ENCODE measurements at regions not wholly inside any gene's neighbourhood (a gene's known extent, or its start where the extent isn't known, plus 50 kb on each side); places are given as distances from the start of the nearest gene placed in this dataset.
A peak's percentile ranks its signal among the peaks of the same experiment; 100 is the strongest.

DNA sequence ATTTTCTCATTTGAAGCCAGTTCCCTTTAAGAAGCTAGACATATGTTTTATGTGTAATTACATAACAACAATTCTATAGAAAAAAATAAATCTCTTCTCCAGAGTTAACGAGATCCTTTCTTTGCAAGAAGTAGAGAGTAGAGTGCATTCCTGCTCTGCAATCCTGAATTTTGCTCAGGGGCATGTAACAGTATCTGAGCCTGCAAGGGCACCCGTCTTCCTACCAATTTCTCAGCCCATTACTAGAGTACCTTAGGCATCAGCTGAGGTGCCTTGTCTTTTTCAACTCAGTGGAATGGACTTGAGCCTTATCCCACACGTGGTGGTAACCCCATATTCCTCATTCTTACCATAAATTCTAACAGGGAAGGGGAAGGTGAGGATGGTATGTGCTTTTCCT lies 205.9 kb downstream of the IKZF2 start:
- peak; percentile 52 for DNase-seq (ENCODE audit: low read depth, low spot score)

DNA sequence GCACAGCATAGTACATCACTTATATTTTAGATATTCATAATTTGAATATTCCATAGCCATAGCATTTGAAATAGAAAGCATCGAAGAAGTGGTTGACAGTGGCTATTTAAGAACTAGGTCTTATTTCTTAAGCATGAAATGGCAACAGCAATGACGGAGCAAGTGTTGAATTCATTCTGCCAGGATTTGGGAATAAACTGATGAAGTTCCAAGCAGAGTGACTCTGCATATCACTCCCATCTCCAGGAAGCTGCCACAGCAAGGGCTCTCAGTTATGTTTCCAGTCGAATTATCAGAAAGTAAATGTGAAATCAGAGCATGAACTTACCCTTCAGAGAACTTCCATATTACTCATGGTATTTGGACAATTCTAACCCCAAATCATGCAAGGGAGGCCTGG lies 208.1 kb downstream of the IKZF2 start:
- no peak for DNase-seq (ENCODE audit: low read depth, low spot score)

DNA sequence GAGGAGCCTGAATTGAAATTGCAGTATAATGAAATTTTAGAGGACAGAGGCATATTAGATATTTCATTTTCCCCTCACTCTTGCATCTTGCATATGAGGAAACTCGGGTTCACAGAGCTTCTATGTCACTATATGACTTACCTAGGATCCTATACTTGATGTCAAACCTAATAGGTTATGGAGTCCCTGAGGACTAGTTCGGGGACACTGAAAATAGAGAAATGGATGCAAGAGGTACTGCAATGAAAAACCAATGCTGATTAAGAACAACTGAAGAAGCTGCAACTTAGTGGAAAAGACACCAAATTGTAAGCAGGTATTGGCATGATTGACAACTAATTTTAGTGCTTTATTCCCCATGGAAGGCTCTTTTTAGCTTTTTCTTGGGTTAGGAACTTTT lies 210.1 kb downstream of the IKZF2 start:
- no peak for DNase-seq (ENCODE audit: low read depth, low spot score)

DNA sequence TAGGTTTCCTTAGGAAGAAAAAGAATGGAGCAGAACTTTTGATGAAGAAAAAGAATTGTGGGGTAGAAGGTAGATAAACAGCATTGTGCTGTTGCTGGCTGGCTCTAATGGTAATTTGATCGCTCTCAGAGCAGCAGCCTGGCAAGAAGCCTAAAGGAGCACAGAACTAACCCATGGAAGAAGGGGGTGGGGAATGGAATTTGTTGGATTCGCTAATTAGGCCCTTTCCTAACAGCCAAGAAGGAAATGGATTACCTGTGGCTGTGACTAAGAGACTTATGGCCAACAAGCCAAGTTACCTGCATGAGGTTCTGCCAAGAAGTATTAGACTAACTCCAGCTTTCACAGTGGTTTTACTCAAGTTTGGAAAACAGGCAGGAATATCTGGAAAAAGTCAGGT lies 210.6 kb downstream of the IKZF2 start:
- DNase-seq (ENCODE audit: low read depth, low spot score), result peak; percentile 87

DNA sequence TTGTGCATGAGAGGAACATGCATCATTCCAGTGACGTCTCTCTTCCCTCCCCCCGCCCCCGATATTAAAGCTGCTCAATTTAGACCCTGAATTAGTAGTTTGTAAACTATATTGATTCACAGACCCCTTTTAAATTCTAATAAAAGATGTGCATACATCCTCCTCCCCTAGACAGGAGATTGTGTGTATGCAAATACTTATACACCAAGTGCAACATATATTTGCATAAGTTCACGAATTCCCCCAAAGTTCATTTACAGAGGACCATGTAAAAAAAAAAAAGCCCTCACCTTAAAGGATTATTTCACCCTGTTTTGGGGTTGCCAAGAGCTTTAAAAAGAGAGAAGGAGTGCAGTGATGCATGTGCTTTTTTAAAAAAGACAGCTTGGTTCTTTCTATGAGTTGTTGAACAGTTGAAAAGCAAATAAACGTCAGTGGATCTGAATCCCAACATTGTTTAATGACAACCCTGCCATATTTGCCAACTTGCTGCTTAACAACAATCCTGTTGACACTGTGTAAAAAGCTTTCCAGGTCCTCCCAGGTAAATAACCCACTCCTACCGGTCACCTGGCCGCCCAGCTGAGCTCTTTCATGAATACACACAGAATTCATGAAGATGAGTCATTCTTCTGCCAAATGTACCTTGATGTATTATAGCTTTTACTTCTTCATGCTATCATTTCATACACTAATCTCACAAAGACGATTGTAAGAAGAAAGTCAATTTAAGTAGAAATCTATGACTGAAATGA lies 211.5 kb downstream of the IKZF2 start:
- no peak for DNase-seq (ENCODE audit: low read depth, low spot score)

DNA sequence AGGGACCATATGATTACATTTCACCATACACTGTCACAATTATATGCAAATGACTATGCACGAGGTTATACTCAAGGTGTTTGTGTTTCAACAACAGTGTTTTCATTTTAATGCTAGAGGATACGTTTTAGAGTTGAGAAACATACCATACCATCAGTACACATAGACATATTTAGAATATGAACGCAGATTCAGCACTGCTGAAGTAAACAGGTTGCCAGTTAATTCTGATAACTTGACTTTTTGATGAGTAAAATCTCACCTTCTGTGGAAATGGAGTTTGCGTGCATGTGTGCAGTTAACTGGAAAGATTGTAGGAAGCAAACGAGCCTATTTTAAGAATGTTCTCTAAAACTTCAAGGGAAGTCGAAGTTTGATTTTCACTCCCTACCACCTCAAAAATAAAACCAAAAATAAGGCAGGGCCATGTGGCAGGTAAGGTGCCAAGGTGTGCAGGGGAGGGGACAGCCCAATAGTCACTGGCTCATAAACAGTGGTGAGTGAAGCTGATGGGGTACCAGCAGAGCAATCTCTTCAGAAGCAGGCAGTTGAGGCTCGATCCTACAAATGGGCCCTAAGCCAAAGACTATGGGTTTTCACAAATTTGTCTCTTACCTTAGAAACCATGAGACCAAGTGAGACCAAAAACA lies 213.1 kb downstream of the IKZF2 start:
- no peak for DNase-seq (ENCODE audit: low read depth, low spot score)

DNA sequence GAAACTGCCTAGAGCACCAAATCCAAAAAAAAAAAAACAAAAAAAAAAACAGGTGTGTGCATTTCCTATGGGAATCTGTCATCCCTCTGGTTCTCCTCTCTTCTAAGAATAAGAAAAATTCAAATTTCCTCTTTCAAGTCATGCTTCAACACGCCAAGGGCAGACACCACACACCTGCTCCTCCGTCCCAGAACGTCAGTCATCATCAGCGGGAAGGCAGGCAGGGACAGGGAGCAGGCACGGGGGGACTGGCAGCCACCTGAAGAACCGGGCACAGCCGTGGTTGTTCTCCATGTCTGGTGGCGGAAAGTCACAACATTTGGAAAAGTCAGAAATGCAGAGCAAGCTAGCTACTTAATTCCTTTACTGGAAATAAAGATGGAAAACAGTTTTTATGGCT lies 214.8 kb downstream of the IKZF2 start:
- no peak for DNase-seq (ENCODE audit: low read depth, low spot score)

DNA sequence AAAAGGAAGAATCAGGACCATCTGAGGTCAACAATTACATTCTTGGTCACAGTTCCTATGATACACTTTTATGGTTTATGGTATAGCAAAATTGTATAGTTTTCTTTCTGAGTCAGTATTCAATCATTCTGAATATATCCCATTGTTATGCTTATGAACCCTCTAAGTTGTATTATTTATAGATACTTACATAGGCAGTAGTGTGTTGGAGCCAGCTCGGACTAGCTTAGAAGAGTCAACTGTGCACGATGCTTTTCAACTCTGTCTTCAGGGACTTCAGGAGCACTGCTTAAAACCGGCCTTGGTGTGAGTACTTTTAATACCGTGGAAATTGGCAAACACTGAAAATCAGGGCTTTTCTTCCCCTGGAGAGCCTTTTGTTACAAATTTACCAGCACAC lies 215.7 kb downstream of the IKZF2 start:
- DNase-seq (ENCODE audit: low read depth, low spot score), result no peak

DNA sequence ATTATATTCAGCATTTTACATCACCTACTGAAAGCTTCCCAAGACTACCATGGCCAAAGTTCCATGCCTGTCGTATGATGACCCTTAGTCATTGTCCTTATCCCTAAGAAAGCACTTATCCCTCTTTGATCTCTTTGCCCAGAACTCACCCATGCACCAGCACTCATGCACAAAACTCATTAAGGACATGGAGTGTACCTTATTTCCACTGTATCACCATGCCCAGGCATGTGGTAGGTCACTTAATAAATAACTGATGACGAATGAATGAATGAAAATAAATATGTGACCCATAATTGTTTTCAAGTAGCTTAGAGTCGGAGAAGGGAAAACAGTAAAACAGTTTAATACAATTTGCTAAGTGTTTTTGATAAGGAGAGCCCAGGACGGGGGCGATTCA lies 220.1 kb downstream of the IKZF2 start:
- DNase-seq (ENCODE audit: low read depth, low spot score), result no peak

DNA sequence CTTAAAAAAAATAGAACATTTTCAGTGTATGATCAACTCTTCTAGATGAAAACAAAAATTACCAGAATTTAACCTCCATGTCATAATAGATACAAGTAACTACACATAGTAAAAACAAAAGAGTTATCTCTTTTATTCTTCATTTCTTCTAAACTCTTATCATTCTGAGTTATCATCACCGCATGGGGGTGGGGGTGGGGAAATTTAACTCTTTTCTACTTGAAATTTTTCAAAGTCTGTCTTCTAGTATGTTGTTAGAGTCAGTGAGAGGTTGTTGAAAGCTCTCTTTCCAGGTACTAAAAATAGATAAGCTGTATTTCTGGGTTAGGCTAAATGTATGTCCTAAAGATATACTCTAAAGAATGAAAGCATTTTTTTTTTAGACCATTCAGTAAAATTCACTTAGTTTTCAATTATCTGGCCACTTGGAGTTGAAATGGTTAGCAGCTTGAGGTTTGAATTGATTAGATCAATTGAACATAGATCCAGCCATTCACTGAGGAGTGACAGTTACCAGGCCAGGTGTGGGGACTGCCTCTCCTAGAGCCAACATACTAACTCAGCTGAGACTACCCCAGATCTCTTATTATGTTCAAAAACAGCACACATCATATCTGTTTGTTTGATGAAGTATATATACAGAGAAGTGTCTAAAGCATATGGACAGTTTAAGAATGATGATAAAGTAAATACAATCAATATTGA lies 220.7 kb downstream of the IKZF2 start:
- no peak for DNase-seq (ENCODE audit: low read depth, low spot score)

DNA sequence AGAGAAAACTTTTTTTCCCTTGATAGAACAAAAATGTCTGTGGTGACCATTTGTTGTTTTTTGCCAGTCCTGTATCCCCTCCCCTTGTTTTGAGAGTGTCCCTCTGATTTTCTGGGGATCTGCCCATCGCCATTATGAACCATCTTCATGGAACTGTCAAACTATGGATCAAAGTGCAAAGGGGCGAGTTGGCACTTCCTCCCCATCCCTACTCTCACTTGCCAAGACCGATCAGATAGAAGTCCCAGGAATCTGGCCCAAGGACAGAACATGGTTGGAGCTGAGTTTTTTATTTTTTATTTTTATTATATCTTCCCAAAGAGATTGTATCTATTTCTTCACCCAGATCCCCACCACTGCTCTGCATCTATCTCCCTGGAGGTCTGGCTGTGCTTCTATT lies 221.4 kb downstream of the IKZF2 start:
- DNase-seq (ENCODE audit: low read depth, low spot score), result no peak

DNA sequence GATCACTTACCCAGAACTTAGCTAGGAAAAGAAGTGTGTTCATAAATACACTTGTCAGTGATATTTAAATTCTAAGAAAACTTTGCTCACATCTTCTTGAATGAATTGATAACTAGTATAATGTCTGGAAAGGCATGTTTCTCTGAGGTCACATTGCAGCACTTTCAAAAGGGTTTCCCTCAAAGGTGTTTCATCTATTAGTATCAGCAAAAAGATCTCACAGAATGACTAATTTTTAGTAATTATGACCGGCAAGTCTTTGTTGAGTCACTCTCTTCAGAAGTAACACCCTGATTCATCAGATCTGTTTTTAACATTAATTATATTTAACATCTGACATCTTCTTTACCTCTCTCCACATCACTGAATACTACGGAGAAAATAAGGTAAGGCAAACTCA lies 222.3 kb downstream of the IKZF2 start:
- no peak for DNase-seq (ENCODE audit: low read depth, low spot score)

DNA sequence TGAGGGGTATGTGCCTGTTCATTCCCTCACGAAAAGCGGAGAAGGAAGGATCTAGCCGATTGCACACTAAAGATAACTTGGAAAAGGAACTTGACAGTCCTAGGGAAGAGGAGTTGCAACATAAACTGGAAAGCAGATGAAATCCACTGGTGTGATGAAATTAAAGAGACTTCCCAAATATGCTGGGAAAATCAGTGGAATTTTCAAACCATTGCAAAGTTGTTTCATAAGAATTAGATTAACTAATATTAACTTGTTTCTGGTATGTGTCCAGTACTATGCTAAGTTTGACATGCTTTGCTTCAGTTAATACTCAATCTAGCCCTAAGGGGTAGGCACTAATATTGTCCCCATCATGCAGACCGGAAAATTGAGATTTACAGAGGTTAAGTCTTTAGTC lies 222.7 kb downstream of the IKZF2 start:
- DNase-seq (ENCODE audit: low read depth, low spot score), result no peak

DNA sequence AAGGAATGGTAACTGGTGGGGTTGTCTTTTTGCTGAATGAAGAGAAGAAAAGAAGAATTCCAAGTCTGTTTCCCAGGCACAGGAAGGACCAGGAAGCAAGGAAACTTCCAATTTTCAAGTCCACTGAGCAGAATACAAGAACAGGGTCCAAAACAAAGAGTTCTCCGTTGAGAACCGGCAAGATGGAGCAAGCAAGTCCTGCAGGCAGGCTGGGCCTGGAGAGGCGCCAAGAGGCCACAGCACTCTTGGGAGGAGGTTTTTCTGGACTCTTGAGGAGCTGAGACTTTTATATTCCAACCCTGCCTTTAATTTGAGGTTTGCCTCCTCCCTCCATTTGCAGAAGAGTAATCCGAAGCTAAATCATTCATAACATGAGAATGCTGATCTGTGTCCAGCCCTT lies 224.5 kb downstream of the IKZF2 start:
- no peak for DNase-seq (ENCODE audit: low read depth, low spot score)

DNA sequence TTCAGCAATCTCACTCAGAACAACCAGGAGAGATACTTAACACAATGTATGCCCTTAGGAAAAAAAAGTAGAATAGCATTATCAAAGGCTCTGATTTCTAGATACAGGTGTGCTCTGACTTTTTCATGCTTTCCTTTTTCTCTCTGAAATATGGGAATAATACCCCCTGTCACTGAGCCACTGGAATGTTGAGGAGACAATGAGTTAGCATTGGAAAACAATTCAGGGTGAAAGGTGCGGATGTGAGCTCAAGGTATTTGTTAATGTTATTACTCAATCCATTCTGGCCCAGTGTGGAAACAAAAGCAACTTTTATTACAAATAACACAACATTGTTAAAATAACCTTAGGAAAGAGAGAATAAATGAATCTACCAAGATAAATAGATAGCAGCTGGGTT lies 228.0 kb downstream of the IKZF2 start:
- DNase-seq (ENCODE audit: low read depth, low spot score), result no peak

DNA sequence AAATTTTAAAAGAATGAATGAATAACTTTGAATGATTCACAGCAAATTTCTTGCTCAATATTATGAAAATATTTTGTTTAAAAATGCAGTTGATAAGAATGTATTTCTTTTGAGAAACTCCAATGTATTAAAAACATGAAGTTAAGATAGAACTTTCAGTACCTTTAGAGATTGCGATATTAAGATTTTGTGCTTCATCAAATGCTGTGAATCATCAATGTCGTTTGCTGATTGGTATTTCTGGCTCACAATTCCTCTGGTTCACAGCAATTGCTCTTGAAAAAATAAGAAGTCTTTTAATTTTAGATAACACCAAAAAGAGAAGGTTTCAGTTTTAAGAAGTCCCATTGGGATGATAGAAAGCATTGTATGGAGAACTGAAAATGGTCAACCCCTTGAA lies 228.7 kb downstream of the IKZF2 start:
- DNase-seq (ENCODE audit: low read depth, low spot score), result no peak

DNA sequence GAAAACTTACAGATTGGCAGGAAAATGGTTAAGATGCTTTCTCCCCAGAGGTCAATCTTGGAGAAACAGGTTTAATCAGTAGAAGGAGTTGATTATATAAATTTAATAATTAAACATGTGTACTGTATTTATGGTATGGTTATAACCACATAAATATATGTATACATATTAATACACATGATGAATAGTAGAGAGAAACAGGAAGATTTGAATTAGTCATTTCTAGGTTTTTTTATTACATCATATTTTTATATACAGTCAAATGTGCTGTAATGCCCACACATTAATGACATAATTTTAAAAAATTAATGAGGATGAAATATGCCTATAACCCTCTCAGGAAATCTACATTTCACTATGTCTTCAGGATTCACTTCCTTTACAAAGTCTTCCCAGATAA lies 229.7 kb downstream of the IKZF2 start:
- DNase-seq (ENCODE audit: low read depth, low spot score), result no peak

DNA sequence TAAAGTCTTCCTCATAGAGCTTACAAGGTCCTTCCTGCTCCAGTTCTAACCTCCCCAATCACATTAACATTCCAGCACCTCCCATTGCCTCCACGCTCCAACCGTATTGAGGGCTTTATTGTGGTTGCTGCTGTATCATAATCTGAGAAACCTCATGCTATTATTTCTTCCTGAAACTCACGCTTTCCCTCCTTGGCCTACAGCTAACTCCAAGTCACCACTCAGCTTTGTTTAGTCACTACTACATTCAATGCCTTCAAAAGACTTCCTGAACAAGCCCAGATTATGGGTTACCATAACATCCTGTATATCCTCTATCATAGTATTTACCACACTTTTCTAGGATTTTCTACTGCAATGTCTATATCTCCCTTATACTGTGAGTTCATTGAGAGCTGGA lies 230.4 kb downstream of the IKZF2 start:
- no peak for DNase-seq (ENCODE audit: low read depth, low spot score)

DNA sequence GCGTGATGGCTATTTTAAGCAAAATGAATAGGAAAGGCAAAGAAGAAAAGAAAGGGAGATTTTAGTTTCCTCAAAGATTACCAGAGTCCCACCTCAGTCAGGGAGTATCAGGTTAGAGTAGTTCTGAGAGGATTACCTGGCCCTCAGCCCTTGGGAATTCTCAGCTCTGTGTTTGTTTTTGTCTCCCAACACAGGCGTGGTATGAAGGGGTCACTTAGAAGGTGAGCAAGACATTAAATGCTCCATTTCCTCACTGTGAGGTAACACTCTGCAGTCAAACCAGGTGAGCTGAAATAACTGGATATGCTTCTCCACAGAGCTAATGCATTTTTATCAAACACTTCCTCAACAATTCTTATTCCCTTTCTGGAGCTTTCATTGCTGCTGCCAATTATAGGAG lies 232.2 kb downstream of the IKZF2 start:
- no peak for DNase-seq (ENCODE audit: low read depth, low spot score)

DNA sequence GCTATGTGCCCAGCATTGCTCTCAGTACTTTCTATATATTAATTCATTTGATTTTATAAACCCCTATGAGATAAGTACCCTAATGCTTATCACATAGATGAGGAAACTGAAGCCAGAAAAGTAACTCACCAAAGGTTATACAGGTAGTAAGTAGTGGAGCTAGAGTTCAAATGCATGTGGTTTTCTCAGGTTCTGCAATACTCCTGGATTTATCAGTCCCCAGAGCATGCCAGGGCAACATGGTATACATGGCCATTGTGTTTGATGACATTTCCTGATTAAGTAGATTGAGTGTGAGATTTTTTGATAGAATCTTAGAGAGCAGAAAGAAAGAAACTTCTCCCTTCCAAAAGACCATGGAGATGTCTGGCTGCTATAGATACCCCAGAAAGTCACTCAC lies 233.1 kb downstream of the IKZF2 start:
- no peak for DNase-seq (ENCODE audit: low read depth, low spot score)

DNA sequence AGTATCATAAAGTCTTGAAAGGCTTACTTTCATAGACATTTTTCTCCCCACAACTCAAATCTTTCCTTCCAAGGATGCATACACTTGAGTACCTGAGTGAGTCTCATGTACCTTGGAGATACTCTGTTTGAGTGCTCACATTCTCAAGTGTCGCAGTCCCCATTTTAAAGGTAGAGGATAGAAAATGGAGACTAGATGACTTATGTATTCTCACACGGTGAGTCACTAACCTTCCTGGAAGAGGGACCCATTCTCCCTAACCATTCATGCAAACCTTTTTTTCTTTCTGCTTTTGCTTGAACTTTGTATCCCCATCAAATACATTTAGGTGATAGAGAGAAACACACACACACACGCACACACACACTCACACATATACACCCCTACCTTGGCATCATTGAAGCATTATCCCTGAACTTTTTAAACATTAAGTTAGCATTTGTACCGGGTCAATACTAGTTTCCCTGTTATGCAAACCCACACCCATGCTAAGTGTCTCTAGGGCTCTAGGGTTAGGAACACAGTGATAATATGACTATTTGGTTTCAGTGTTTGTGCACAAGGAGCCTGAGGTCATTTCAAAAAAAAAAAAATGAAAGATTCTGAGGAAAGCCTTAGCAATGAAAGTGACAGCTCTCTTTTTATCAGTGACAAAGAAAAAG lies 236.2 kb downstream of the IKZF2 start:
- DNase-seq (ENCODE audit: low read depth, low spot score), result no peak

DNA sequence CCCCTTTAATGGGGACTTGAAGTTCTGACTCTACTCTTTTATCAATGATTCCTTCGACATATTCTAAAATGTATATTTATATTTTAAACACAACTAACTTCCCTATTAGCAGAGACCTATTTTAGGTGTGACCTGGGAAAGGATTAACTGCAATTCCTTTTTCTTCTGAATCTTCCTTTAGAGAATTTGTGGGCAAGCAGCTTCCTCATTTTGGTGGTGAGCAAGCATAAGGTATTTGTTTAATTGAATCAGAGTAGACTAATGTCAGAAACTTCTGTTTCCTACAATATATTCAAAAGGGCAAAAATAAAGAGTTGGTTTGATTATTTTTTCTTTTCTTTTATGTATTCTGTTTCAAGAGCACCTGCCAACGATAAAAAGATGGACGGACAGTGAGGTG lies 237.0 kb downstream of the IKZF2 start:
- no peak for DNase-seq (ENCODE audit: low read depth, low spot score)

All from ELF-1 (cell line).